SK-N-SH treated with all-trans-retinoic acid at 6 μM for 48 hours (cell line): ENCODE measurements at regions not wholly inside any gene's neighbourhood (a gene's known extent, or its start where the extent isn't known, plus 50 kb on each side); places are given as distances from the start of the nearest gene placed in this dataset.

Experiments used
- ZFP30 ChIP-seq: fragments of 450-650 bp; formaldehyde crosslinking; IDR thresholded peaks from 2 replicates; pipeline ENCODE4 v1.5.0; 2022; ENCODE audit warnings: mild to moderate bottlenecking, moderate library complexity
- ZNF70 ChIP-seq: fragments of 450-650 bp; formaldehyde crosslinking; IDR thresholded peaks from 2 replicates; pipeline ENCODE4 v1.5.0; 2020; ENCODE audit warnings: mild to moderate bottlenecking, moderate library complexity

DNA sequence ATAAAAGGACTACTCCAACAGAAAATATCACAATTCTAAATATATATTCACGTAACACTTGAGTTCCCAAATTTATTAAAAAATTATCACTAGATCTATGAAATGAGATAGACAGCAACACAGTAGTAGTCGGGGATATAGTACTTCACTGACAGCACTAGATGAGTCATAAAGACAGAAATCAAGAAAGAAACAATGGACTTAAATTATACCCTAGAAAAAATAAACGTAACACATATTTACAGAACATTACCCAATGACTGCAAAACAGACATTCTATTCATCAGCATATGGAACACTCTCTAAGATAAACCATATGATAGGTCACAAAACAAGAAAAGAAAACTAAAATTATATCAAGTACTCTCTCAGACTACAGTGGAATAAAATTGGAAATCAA, 429.4 kb downstream of the MBD2 start:
- TF ChIP-seq ZNF70 (CRISPR knock-in tag) (no peak), ZFP30 (CRISPR knock-in tag) (no peak)
